SKM-1 (cell line): ENCODE measurements at regions not wholly inside any gene's neighbourhood (a gene's known extent, or its start where the extent isn't known, plus 50 kb on each side); places are given as distances from the start of the nearest gene placed in this dataset.
"Not testable (repeated sequence)": the region's sequence is repeated elsewhere in the genome, so short reads cannot be mapped to it uniquely, and the experiment has no call there.

Experiments
- DNase-seq: peaks from one replicate; lab custom pipeline; 2025; ENCODE audit not compliant: unreplicated experiment; lab: John Stamatoyannopoulos, UW

- DNase-seq: no peak
Measured at GRCh38 chr7:39758234-39758970, 135.0 kb downstream of the RALA start.

- no peak for DNase-seq
Measured at GRCh38 chr7:39761449-39761848, 138.1 kb downstream of the RALA start.

GRCh38 chr7:39762466-39762865 is 139.1 kb downstream of the RALA start:
- not testable (repeated sequence) for DNase-seq

- DNase-seq: not testable (repeated sequence)
Measured at GRCh38 chr7:39762881-39763280, 139.5 kb downstream of the RALA start.

GRCh38 chr7:39765833-39766232 is 142.5 kb downstream of the RALA start:
- not testable (repeated sequence) for DNase-seq

- DNase-seq: not testable (repeated sequence)
Measured at GRCh38 chr7:39768439-39768838, 145.1 kb downstream of the RALA start.

GRCh38 chr7:39774341-39774851 is 151.0 kb downstream of the RALA start:
- not testable (repeated sequence) for DNase-seq

GRCh38 chr7:39781557-39781956 is 158.2 kb downstream of the RALA start:
- not testable (repeated sequence) for DNase-seq

- not testable (repeated sequence) for DNase-seq
Measured at GRCh38 chr7:39786440-39786839, 163.1 kb downstream of the RALA start.

- not testable (repeated sequence) for DNase-seq
Measured at GRCh38 chr7:39791035-39791434, 159.0 kb upstream of the CDK13 start.

GRCh38 chr7:39791911-39792310 is 158.1 kb upstream of the CDK13 start:
- not testable (repeated sequence) for DNase-seq

- DNase-seq: not testable (repeated sequence)
Measured at GRCh38 chr7:39793026-39793425, 157.0 kb upstream of the CDK13 start.

- DNase-seq: not testable (repeated sequence)
Measured at GRCh38 chr7:39793851-39794250, 156.2 kb upstream of the CDK13 start.

GRCh38 chr7:39796947-39797346 is 153.1 kb upstream of the CDK13 start:
- not testable (repeated sequence) for DNase-seq

GRCh38 chr7:39798077-39798476 is 152.0 kb upstream of the CDK13 start:
- not testable (repeated sequence) for DNase-seq

GRCh38 chr7:39808796-39809481 is 141.1 kb upstream of the CDK13 start:
- DNase-seq: no peak

- no peak for DNase-seq
Measured at GRCh38 chr7:39810204-39810642, 139.8 kb upstream of the CDK13 start.

- no peak for DNase-seq
Measured at GRCh38 chr7:39810710-39811109, 139.3 kb upstream of the CDK13 start.

- DNase-seq: no peak
Measured at GRCh38 chr7:39811161-39811614, 138.9 kb upstream of the CDK13 start.

GRCh38 chr7:39816462-39817060 is 133.5 kb upstream of the CDK13 start:
- DNase-seq: no peak

GRCh38 chr7:39819514-39819913 is 130.5 kb upstream of the CDK13 start:
- DNase-seq: no peak
